Activated T-helper 1 cell treated with anti-CD3 and anti-CD28 coated beads, Interleukin-12 subunit alpha, Interleukin-12 subunit beta, Interleukin-2, Interleukin-4 antibody, amounts not matched to agents 30 ng/mL and 10 ng/mL and 1 ng/mL, durations not matched to agents 14 hours and 24 hours and 36 hours (primary cell): ENCODE measurements at regions not wholly inside any gene's neighbourhood (a gene's known extent, or its start where the extent isn't known, plus 50 kb on each side); places are given as distances from the start of the nearest gene placed in this dataset.
A peak's percentile ranks its signal among the peaks of the same experiment; 100 is the strongest.
"Not testable (repeated sequence)": the region's sequence is repeated elsewhere in the genome, so short reads cannot be mapped to it uniquely, and the experiment has no call there.

Experiments used
- DNase-seq: peaks from one replicate; pipeline ENCODE4 v3.0.0; 2021; ENCODE audit warnings: low spot score
- H3K27ac Mint-ChIP-seq: one replicate; pipeline ENCODE4 v1.8.0; 2021; ENCODE audit warnings: mild to moderate bottlenecking, mixed read lengths
- H3K27me3 Mint-ChIP-seq: one replicate; pipeline ENCODE4 v1.8.0; 2022; ENCODE audit warnings: mild to moderate bottlenecking, moderate library complexity, mixed read lengths; ENCODE audit not compliant: insufficient read depth
- H3K36me3 Mint-ChIP-seq: one replicate; pipeline ENCODE4 v1.8.0; 2021; ENCODE audit warnings: low read depth, mixed read lengths
- H3K4me1 Mint-ChIP-seq: one replicate; pipeline ENCODE4 v1.8.0; 2021; ENCODE audit warnings: low read depth, mixed read lengths
- H3K4me3 Mint-ChIP-seq: one replicate; pipeline ENCODE4 v1.8.0; 2021; ENCODE audit warnings: mild to moderate bottlenecking, moderate library complexity, mixed read lengths
- H3K9me3 Mint-ChIP-seq: one replicate; pipeline ENCODE4 v1.8.0; 2021; ENCODE audit warnings: mixed read lengths
- intact Hi-C: fragments of 100-400 bp; cut with micrococcal nuclease; formaldehyde crosslinking; loops from one replicate; pipeline ENCODE4 v1.15.1; 2024

DNA sequence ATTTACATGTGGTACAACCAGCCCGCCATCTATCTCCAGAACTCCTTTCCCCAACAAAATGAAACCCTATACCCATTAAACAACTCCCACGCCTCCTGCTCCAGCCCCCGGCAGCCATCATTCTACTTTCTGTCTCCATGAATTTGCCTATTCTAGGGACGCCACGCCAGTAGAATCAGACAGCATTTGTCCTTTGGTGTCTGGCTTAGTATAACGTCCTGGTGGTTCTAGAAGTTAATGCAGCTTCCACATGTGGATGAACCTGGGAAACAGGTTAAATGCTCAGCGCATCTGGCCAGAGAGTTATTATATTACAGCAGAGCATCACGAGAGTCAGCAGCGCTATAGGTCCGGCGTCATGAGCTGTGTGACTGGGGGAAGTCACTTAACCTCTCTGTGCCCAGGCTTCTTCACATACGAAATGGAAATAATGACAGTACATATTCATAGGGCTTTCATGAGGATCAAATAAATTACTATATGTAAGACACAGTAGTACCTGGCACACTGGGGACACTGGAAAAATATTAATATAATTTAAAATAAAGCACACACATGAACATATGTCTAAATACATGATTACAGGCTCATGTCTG lies 178.7 kb upstream of the TAB2 start:
- no peak for DNase-seq
- Mint-ChIP-seq H3K9me3 (peaks cover 17% of the 10 kb centered on the region), H3K27ac (peak overlapping the region; percentile 98), H3K4me3 (peak overlapping the region; percentile 41), H3K4me1 (peaks cover 57% of the 10 kb centered on the region), H3K27me3 (no peaks in the 10 kb centered on the region), H3K36me3 (peaks cover 8% of the 10 kb centered on the region)
- intact Hi-C loops = no loop called here

DNA sequence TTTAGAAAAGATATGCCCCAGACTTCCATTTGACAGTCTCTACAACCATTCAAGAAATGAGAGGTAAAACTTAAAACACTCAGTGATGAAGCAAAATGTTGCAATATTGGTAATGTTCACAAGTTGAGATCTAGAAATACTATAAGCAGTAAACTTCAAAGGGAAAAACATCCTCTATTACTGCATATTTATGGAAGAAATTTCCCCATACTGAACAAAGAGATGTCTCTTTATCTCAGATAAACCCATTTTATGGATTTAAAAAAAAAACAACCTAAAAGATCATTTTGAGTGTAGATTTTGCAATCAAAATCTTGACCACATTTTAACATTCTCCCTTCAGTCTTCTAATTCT lies 177.8 kb upstream of the TAB2 start:
- Mint-ChIP-seq H3K27me3 (no peaks in the 10 kb centered on the region), H3K27ac (peak overlapping the region; percentile 100), H3K36me3 (peaks cover 12% of the 10 kb centered on the region), H3K4me3 (peak overlapping the region; percentile 84), H3K4me1 (peaks cover 62% of the 10 kb centered on the region), H3K9me3 (peaks cover 21% of the 10 kb centered on the region)
- intact Hi-C loops = loop anchor here (1.0 to 5.0 kb wide), 14 partner anchors 9 to 358 kb away; no protein-coding TSS in a partner anchor
- DNase-seq = no peak

DNA sequence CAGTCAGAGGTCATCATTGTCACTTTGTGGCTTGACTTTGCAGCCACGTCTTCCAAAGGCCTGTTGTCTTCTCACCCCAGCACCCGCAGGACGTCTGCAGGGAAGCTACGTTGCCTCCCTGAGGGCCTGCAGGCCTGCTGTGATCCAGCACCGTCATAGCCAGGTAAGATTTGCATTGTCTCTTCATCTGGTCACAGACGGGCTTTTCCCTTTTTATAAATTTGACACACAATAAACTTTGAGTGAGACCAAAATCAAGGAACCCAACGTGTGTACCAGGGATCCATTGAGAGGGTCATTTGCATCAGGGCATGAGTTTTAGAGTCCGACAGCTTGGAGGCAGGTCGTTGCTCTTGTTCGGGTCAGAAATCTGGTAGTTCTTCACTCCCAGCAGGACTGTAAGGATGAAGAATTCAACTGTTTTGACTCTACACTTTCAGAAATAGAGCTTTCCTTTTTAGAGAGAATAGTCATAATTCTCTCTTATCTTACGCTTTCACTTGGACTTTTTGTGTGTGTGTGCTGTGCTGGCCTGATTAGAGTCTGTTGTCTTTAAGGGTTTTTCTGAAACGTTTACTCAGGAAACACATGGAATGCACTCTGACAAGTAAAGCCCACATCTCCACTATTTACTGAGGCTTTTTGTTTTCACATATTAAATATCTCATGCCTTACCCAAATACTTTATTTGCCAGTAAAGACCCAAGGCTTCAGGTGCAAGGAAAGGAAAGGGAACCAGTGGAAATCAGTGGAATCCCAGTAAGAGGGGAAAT lies 177.2 kb upstream of the TAB2 start:
- H3K4me3 Mint-ChIP-seq = peak overlapping the region; percentile 84
- H3K9me3 Mint-ChIP-seq = peaks cover 22% of the 10 kb centered on the region
- DNase-seq = peak; percentile 62
- H3K36me3 Mint-ChIP-seq = peaks cover 14% of the 10 kb centered on the region
- peak overlapping the region; percentile 100 for H3K27ac Mint-ChIP-seq
- intact Hi-C loops = loop anchor here (1.0 to 5.0 kb wide), 14 partner anchors 8 to 357 kb away; no protein-coding TSS in a partner anchor
- H3K27me3 Mint-ChIP-seq = no peaks in the 10 kb centered on the region
- peaks cover 64% of the 10 kb centered on the region for H3K4me1 Mint-ChIP-seq

DNA sequence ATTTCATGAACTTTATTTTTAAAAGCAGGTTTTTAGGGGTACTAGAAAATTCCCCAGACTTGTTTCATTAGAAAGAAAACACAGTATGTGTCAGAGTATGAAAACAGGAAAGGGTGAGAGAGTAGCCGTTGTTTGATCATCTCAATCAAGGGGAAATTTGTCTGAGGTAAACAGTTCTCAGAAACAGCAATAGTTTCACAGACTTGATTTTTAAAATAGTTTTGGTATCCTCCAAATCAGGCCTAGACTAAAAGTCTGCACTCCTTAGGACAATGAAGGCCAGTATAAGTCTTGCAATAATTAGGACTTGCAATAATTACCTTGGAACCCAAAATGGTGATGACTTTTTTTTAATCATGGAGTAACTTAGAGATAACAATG lies 176.6 kb upstream of the TAB2 start:
- Mint-ChIP-seq H3K27ac (peak overlapping the region; percentile 100), H3K4me3 (peak overlapping the region; percentile 84), H3K4me1 (peaks cover 68% of the 10 kb centered on the region), H3K9me3 (peaks cover 26% of the 10 kb centered on the region), H3K27me3 (no peaks in the 10 kb centered on the region), H3K36me3 (peaks cover 19% of the 10 kb centered on the region)
- DNase-seq = no peak
- intact Hi-C loops = loop anchor here (1.0 to 5.0 kb wide), 14 partner anchors 7 to 356 kb away; no protein-coding TSS in a partner anchor

DNA sequence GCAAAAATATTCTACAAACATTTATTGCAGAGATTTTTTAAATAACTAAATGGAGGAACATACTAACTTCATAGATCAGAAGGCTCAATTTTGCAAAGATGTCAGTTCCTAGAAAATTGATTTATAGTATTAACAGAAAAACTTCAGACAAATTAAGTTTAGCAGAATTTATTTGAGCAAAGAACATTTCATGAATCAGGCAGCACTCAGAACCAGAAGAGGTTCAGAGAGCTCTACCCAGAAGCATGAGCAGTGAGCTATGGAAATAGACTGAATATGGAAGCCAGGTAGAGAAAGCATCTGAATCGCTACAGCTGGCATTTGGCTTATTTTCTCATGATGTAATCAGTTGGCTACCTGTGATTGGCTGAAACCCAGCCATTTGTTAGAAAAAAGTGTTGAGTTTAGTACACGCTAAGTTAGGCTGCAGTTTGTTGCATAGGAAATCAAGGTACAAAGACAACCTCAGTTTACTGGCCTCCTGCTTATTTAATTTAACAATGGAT lies 174.5 kb upstream of the TAB2 start:
- no peak for DNase-seq
- H3K4me1 Mint-ChIP-seq = peaks cover 83% of the 10 kb centered on the region
- H3K9me3 Mint-ChIP-seq = peaks cover 32% of the 10 kb centered on the region
- peaks cover 30% of the 10 kb centered on the region for H3K36me3 Mint-ChIP-seq
- no peak overlapping the region for H3K27ac Mint-ChIP-seq
- H3K27me3 Mint-ChIP-seq = no peaks in the 10 kb centered on the region
- intact Hi-C loops = loop anchor here (5.0 kb wide), 2 partner anchors 289 to 354 kb away; no protein-coding TSS in a partner anchor
- no peak overlapping the region for H3K4me3 Mint-ChIP-seq

GRCh38 chr6:149145800-149146199 lies 171.7 kb upstream of the TAB2 start:
- Mint-ChIP-seq H3K4me3 (peak overlapping the region; percentile 51), H3K4me1 (peaks cover 86% of the 10 kb centered on the region), H3K27ac (peak overlapping the region; percentile 96), H3K9me3 (peaks cover 45% of the 10 kb centered on the region), H3K36me3 (peaks cover 46% of the 10 kb centered on the region)
- H3K27me3 Mint-ChIP-seq, DNase-seq, intact Hi-C loops: not testable (repeated sequence)

DNA sequence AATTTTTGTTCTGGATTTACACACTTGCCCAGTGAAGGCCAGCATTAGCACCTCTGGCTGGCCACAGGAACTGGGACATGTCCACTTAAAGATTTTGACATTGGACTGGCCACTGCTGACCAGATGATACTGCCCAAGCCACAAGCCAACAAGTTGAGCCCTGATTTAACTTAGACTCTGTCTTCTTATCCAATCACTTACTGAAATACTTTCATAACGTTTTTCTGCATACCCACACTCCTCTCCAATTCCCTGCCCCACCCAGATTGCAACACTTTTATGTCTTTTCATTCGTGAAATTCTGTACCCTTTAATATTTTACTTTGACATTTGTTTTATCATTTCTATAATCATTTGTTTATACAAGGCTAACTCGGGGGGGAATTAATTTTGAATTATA lies 170.3 kb upstream of the TAB2 start:
- H3K4me3 Mint-ChIP-seq = peak overlapping the region; percentile 25
- H3K9me3 Mint-ChIP-seq = peaks cover 46% of the 10 kb centered on the region
- peaks cover 86% of the 10 kb centered on the region for H3K4me1 Mint-ChIP-seq
- H3K27ac Mint-ChIP-seq = peak overlapping the region; percentile 96
- intact Hi-C loops = no loop called here
- H3K36me3 Mint-ChIP-seq = peaks cover 51% of the 10 kb centered on the region
- DNase-seq = no peak
- no peaks in the 10 kb centered on the region for H3K27me3 Mint-ChIP-seq

DNA sequence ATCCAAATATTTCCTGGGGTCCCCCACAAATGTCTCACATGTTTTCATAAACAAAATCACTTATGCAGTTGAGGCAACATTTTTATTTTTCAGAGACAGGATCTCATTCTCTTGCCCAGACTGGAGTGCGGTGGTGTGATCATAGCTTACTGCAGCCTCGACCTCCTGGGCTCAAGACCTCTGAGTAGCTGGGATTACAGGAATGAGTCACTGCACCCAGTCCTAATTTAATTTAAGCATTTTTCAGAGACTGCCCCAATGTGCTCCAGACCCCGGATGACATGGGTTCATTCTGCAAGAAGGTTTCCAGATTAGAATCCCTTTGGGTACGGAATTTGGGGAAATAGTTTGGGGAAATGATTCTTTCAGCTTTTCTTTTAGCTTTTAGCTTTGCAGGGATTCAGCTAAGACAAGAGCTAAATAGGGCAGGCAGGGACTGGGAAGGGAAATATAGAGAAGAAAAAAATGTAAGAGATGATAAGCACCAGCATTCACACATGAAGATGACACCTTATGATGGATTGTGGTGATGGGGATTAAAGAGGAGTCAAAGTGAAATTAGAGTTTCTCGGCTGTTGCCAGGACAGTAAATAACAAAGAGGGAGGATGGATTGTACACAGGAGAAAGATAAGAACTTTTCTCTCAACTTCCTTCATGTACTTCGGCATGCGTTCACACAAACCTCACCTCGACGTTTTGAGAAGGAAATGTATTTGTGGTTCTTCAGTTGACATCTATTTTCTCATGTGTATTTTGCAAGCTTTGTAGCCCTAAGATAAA lies 169.4 kb upstream of the TAB2 start:
- intact Hi-C loops = loop anchor here (1.0 to 2.0 kb wide), 10 partner anchors 8 to 188 kb away; no protein-coding TSS in a partner anchor
- Mint-ChIP-seq H3K27ac (peak overlapping the region; percentile 96), H3K4me3 (peak overlapping the region; percentile 34), H3K9me3 (peaks cover 40% of the 10 kb centered on the region), H3K4me1 (peaks cover 89% of the 10 kb centered on the region), H3K36me3 (peaks cover 50% of the 10 kb centered on the region), H3K27me3 (no peaks in the 10 kb centered on the region)
- peak; percentile 49 for DNase-seq

GRCh38 chr6:149149653-149150052 lies 167.9 kb upstream of the TAB2 start:
- Mint-ChIP-seq H3K27ac (peak overlapping the region; percentile 96), H3K4me1 (peaks cover 95% of the 10 kb centered on the region), H3K36me3 (peaks cover 47% of the 10 kb centered on the region), H3K4me3 (peak overlapping the region; percentile 65), H3K9me3 (peaks cover 31% of the 10 kb centered on the region), H3K27me3 (no peaks in the 10 kb centered on the region)
- intact Hi-C loops = loop anchor here (2.0 kb wide), 3 partner anchors 21 to 121 kb away; no protein-coding TSS in a partner anchor
- DNase-seq = no peak

DNA sequence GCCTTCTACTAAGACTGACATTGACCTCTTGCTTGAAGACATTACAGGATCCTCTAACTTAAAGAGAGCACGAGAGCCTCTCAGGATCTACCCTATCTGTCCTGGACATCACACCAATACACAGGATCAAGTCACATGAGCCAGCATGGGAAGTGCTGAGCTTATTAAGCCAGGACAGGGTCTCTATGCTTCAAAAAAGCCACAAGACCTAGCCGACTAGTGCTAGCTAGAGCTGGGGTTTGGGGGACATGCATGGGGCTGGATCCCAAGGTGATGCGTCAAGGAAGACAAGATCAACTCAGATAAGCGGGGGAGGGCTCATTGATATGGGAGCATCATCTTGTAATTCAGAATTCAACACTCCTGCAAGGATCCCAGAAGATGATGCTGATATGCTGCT lies 167.2 kb upstream of the TAB2 start:
- no peaks in the 10 kb centered on the region for H3K27me3 Mint-ChIP-seq
- H3K27ac Mint-ChIP-seq = peak overlapping the region; percentile 96
- peaks cover 46% of the 10 kb centered on the region for H3K36me3 Mint-ChIP-seq
- DNase-seq = no peak
- peaks cover 98% of the 10 kb centered on the region for H3K4me1 Mint-ChIP-seq
- peaks cover 32% of the 10 kb centered on the region for H3K9me3 Mint-ChIP-seq
- intact Hi-C loops = no loop called here
- H3K4me3 Mint-ChIP-seq = peak overlapping the region; percentile 63

DNA sequence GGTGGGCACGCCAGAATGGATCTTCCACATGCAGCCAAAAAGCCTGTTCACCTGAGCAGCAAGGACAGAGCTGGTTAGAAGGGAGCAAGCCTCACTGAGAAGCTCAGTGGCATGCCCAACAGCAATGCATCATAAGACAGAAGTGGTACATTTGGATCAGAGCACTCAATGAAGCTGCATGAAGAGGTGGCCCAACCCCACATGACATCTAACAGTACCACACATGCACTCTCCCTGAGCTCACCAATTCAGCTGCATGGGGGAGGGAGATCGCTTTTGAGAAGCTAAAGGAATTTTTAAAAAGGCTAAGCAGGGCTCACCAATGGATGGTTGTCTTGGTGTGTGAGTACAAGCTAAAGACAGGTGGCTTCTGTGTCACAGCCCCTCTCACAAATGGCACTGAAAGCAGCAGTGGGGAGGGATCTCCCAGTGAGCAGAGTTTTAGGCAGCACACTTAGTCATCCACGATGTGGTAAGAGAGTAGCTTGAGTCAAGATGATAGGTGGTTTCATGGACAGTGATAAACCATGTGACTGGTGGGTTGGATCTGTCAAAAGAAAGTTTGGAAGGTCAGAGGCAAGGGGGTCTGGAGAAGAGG lies 166.6 kb upstream of the TAB2 start:
- Mint-ChIP-seq H3K27me3 (no peaks in the 10 kb centered on the region), H3K27ac (peak overlapping the region; percentile 96), H3K9me3 (peaks cover 32% of the 10 kb centered on the region), H3K36me3 (peaks cover 45% of the 10 kb centered on the region), H3K4me1 (peaks cover 98% of the 10 kb centered on the region), H3K4me3 (peak overlapping the region; percentile 63)
- intact Hi-C loops = no loop called here
- DNase-seq = peak; percentile 41

GRCh38 chr6:149152521-149152920 lies 165.0 kb upstream of the TAB2 start:
- Mint-ChIP-seq H3K36me3 (peaks cover 42% of the 10 kb centered on the region), H3K9me3 (peaks cover 31% of the 10 kb centered on the region), H3K4me1 (peaks cover 86% of the 10 kb centered on the region), H3K27me3 (no peaks in the 10 kb centered on the region), H3K4me3 (peak overlapping the region; percentile 30), H3K27ac (peak overlapping the region; percentile 99)
- intact Hi-C loops = no loop called here
- no peak for DNase-seq
